ENCODE measurements at regions not wholly inside any gene's neighbourhood (a gene's known extent, or its start where the extent isn't known, plus 50 kb on each side); places are given as distances from the start of the nearest gene placed in this dataset.
A peak's percentile ranks its signal among the peaks of the same experiment; 100 is the strongest.

DNA sequence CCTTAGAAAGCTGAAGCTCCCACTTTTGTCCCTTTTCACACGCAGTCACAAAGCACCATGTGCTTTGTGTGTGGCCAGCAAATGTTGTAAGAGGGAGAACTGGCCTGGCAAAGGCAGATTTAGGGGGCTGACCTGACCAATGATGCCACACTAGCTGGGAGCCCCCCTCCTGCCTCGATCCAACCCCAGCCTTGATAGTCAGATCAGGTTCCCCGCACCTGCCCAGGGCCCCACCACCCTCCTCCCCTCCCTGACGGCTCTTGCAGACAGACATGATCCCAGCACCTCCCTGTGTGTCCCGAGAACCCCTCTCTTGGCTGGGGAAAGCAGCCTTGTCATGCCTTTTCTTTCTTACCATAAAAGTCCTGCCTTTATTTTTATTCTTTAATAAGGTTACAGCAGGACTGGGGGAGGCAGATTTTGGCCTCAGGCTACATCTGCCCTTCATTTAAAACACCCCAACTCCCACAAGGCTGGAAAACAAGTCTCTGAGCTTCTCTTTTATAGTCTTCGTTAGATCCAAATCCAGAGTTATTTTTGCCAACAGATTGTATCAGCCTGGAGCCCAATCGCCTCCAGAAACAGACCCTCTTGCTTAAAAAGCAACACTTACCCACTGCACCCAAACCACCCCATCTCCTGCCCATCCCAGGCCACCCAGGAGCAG, 201.8 kb upstream of the CDH5 start:
- Histone ChIP-seq H3K4me3 (ENCODE audit: low read depth, low read length) (no peak overlapping the region), H3K36me3 (ENCODE audit: control insufficient read depth, insufficient read depth, low read length) (no peaks in the 10 kb centered on the region), H3K27me3 (ENCODE audit: control insufficient read depth, insufficient read depth, low read length) (peaks cover 13% of the 10 kb centered on the region)
- DNase-seq (ENCODE audit: low read depth) = peak; percentile 58
- no peak for TF ChIP-seq CTCF (IDR thresholded peaks at IDR 0.05; ENCODE audit: insufficient read depth, low read depth, low read length)
- CTCF ChIA-PET = interaction anchor here (1.5 kb wide), 1 partner anchor 11 kb away, joined by 3 read pairs; no protein-coding TSS in a partner anchor
- POLR2A ChIA-PET = no interaction called here

DNA sequence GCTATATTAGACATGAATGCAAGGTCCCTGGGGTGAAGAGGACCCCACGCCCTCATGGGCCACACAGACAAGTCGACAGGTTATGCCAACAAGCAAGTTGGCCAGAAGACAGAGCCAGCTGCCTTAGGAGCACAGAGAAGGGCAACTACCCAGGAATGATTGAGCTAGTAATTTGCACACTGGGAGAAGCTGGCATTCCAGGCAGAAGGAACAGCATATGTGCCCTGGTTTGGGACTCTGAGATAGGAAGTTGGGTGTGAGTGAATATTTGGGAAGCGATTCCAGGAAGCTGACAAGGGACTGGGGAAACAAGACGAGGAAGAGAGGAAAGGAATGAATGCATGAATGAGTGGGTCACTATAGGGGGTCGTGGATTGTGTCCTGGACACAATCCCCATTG, 203.7 kb upstream of the CDH5 start:
- no peak for DNase-seq (ENCODE audit: low read depth)
- Histone ChIP-seq H3K27me3 (ENCODE audit: control insufficient read depth, insufficient read depth, low read length) (peaks cover 13% of the 10 kb centered on the region), H3K36me3 (ENCODE audit: control insufficient read depth, insufficient read depth, low read length) (no peaks in the 10 kb centered on the region), H3K4me3 (ENCODE audit: low read depth, low read length) (no peak overlapping the region)
- POLR2A ChIA-PET = no interaction called here
- no peak for TF ChIP-seq CTCF (IDR thresholded peaks at IDR 0.05; ENCODE audit: insufficient read depth, low read depth, low read length)
- CTCF ChIA-PET = no interaction called here

DNA sequence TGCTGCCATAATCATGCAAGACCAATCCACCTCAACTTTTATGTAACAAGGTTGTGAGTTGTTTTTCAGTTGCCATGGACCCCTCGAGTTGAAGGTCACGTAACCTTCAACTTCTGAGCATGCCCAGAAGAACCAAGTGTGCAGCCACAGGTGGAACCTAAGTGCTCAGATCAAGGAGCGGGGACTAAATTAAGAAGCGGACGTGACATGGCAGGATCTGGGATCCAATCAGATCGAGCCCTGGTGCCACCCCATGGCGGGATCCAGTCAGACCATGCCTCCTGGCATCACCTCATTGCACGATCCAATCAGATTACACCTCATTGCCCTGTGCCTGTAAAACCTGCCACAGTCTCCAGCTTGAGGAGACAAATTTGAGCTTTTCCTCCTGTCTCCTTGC, 204.5 kb upstream of the CDH5 start:
- H3K36me3 ChIP-seq (ENCODE audit: control insufficient read depth, insufficient read depth, low read length) = no peaks in the 10 kb centered on the region
- TF ChIP-seq CTCF (IDR thresholded peaks at IDR 0.05; ENCODE audit: insufficient read depth, low read depth, low read length) = no peak
- CTCF ChIA-PET = interaction anchor here (1.4 kb wide), 1 partner anchor 18 kb away, joined by 4 read pairs; no protein-coding TSS in a partner anchor
- POLR2A ChIA-PET = interaction anchor here (0.8 kb wide), 1 partner anchor 9 kb away, joined by 3 read pairs; no protein-coding TSS in a partner anchor
- no peak for DNase-seq (ENCODE audit: low read depth)
- H3K27me3 ChIP-seq (ENCODE audit: control insufficient read depth, insufficient read depth, low read length) = peaks cover 13% of the 10 kb centered on the region
- no peak overlapping the region for H3K4me3 ChIP-seq (ENCODE audit: low read depth, low read length)

GRCh38 chr16:66161269-66161668, 205.2 kb upstream of the CDH5 start:
- no peak overlapping the region for H3K4me3 ChIP-seq (ENCODE audit: low read depth, low read length)
- ChIA-PET CTCF (interaction anchor here (1.4 kb wide), 1 partner anchor 18 kb away, joined by 4 read pairs; no protein-coding TSS in a partner anchor), POLR2A (interaction anchor here (0.8 kb wide), 1 partner anchor 8 kb away, joined by 3 read pairs; no protein-coding TSS in a partner anchor)
- no peaks in the 10 kb centered on the region for H3K36me3 ChIP-seq (ENCODE audit: control insufficient read depth, insufficient read depth, low read length)
- no peak for DNase-seq (ENCODE audit: low read depth)
- peaks cover 13% of the 10 kb centered on the region for H3K27me3 ChIP-seq (ENCODE audit: control insufficient read depth, insufficient read depth, low read length)
- no peak for TF ChIP-seq CTCF (IDR thresholded peaks at IDR 0.05; ENCODE audit: insufficient read depth, low read depth, low read length)

DNA sequence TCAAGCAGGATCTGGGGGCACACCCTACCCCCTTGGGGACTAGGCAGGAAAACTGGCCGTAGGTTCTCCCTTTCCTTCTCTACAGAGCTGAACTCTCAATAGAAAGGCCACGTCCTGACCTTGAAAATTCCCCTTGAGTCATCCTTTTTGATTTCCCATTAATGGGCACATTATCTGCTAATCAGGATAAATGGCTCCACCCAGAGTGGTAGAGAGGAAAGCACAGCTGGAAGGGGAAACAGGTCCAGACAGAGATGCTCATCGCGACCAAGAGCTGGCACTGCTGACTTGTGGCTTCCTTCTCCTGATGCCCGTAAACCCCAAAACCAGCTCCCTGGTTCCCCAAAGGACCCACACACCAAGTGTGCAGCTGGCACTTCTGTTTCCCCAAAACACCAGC, 206.5 kb upstream of the CDH5 start:
- H3K36me3 ChIP-seq (ENCODE audit: control insufficient read depth, insufficient read depth, low read length) = no peaks in the 10 kb centered on the region
- DNase-seq (ENCODE audit: low read depth) = no peak
- no peak overlapping the region for H3K4me3 ChIP-seq (ENCODE audit: low read depth, low read length)
- peak; percentile 29; the same call in 1 of the 2 replicates for TF ChIP-seq CTCF (IDR thresholded peaks at IDR 0.05; ENCODE audit: insufficient read depth, low read depth, low read length)
- ChIA-PET CTCF (no interaction called here), POLR2A (no interaction called here)
- peaks cover 13% of the 10 kb centered on the region for H3K27me3 ChIP-seq (ENCODE audit: control insufficient read depth, insufficient read depth, low read length)
